Omental fat pad (tissue), 3 donors: ENCODE measurements at regions not wholly inside any gene's neighbourhood (a gene's known extent, or its start where the extent isn't known, plus 50 kb on each side); places are given as distances from the start of the nearest gene placed in this dataset.

Source experiments
- ATAC-seq: fragments of 150-250 bp; one replicate; pipeline ENCODE4 v1.9.1; 2016; ENCODE audit warnings: mild to moderate bottlenecking, moderate library complexity; ENCODE audit not compliant: low FRiP score
- DNase-seq: peaks from one replicate; pipeline ENCODE4 v3.0.0-alpha.2; 2019; ENCODE audit warnings: low spot score
- TF ChIP-seq, protein P1 (sequence below), 3 donors: fragments of 450-650 bp; IDR thresholded peaks; one replicate each; pipeline ENCODE4 v1.5.1; 2016 to 2017; ENCODE audit warnings: antibody characterized with exemption in 3 of 3, mild to moderate bottlenecking in 3 of 3, moderate library complexity in 2 of 3

DNA sequence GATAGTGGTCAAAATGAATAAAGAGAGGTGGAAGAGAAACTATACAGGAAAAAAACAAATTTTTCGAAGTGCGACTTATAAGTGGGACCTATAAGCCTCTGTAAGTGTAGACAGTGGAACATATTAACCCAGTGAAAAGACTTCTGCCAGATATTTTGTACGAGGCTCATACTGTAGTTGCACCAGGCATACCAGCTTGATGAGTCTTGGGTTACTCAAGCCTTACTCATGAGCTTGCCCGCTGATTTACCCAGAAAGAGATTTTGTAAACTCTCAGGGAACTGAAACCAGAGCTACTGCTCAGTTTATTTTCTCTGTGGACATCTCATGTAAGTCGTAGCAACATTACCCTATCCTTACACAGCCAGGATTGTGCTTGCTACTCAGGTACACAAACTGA lies 708.0 kb upstream of the SOX9 start:
- TF ChIP-seq, protein P1, sequence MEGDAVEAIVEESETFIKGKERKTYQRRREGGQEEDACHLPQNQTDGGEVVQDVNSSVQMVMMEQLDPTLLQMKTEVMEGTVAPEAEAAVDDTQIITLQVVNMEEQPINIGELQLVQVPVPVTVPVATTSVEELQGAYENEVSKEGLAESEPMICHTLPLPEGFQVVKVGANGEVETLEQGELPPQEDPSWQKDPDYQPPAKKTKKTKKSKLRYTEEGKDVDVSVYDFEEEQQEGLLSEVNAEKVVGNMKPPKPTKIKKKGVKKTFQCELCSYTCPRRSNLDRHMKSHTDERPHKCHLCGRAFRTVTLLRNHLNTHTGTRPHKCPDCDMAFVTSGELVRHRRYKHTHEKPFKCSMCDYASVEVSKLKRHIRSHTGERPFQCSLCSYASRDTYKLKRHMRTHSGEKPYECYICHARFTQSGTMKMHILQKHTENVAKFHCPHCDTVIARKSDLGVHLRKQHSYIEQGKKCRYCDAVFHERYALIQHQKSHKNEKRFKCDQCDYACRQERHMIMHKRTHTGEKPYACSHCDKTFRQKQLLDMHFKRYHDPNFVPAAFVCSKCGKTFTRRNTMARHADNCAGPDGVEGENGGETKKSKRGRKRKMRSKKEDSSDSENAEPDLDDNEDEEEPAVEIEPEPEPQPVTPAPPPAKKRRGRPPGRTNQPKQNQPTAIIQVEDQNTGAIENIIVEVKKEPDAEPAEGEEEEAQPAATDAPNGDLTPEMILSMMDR (IDR thresholded peaks at IDR 0.05), result no peak

DNA sequence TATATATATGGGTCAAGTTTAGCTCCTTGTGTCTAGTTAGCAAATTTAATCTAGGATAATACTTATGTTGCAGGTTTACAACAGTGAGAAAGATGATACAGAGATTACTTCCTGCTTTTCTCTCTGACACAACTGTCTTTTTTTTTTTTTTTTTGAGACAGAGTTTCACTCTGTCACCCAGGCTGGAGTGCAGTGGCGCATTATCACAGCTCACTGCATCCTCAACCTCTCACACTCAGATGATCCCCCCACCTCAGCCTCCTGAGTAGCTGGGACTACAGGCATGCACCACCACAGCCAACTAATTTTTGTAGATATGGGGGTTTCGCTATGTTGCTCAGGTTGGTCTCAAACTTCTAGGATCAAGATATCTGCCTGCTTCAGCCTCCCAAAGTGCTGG lies 706.9 kb upstream of the SOX9 start:
- TF ChIP-seq, protein P1 (IDR thresholded peaks at IDR 0.05), result no peak

More for the DNA sequence above, 708.0 kb upstream of the SOX9 start:
- DNase-seq (no peak), ATAC-seq (no peak)

GRCh38 chr17:71417142-71417541 lies 703.7 kb upstream of the SOX9 start:
- no peak for DNase-seq
- no peak for ATAC-seq
- TF ChIP-seq, protein P1 (IDR thresholded peaks at IDR 0.05), result no peak

More for the DNA sequence above, 706.9 kb upstream of the SOX9 start:
- ATAC-seq (no peak), DNase-seq (no peak)

- DNase-seq, result no peak
- ATAC-seq, result no peak
- TF ChIP-seq, protein P1 (IDR thresholded peaks at IDR 0.05), result no peak
Observed at GRCh38 chr17:71422968-71423367, 697.9 kb upstream of the SOX9 start.

DNA sequence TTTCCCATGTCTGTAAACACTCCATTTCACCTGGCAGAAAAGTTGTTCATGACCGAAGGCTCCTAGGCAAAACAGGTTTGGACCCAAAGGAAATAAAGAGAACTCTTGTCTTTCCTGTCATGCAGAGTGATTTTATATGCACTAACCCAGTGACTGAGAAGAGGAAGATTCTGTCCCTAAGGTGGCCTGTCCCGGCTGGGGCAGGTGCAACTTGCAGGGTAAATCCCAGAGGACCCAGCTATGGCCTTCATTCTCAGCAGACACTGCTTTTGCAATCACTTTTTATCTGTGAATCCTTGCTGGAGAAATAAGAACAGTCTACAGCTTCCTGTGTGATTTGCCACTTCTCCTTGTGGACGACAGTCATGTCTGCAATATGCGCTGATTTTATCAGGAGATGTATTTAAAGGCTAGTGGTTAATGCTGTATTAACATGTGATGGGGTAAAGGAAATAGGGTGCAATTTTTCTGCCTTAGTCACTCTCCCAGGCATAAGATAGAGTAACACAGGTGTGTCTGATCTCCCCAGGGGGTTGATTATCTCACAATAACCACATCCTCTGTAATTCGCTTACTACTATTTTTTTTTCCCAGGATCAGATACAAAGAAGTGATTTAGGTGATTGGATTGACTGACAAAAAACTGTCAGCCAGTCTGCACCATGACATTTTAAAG lies 696.8 kb upstream of the SOX9 start:
- TF ChIP-seq, protein P1 (IDR thresholded peaks at IDR 0.05), result no peak
- DNase-seq, result no peak

GRCh38 chr17:71427801-71428200 lies 693.0 kb upstream of the SOX9 start:
- TF ChIP-seq, protein P1 (IDR thresholded peaks at IDR 0.05), result no peak
- no peak for ATAC-seq

More for the DNA sequence above, 696.8 kb upstream of the SOX9 start:
- ATAC-seq, result no peak

DNA sequence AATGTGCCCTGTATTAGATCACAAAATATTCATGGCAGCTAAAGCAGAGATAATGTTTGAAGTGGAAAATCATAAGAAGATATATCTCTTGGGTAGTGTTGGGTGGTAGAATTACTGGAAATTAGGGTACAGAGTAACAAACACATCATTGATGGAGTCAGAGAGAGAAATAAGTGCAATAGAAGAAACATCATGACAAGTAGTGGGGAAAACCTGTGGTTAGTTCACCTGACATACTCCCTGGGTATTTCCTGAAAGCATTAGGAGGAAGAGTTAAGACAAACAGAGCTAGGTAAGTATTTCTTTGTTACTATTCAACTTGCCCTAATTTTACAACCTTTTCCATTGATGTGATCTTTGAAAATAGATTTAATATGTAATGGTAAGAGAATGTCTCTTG lies 691.9 kb upstream of the SOX9 start:
- DNase-seq (no peak), ATAC-seq (no peak)
- TF ChIP-seq, protein P1 (IDR thresholded peaks at IDR 0.05), result no peak

More at GRCh38 chr17:71427801-71428200, 693.0 kb upstream of the SOX9 start:
- DNase-seq, result no peak
